AG10803 (cell line): ENCODE measurements at regions not wholly inside any gene's neighbourhood (a gene's known extent, or its start where the extent isn't known, plus 50 kb on each side); places are given as distances from the start of the nearest gene placed in this dataset.

Source experiments
- DNase-seq: peaks from one replicate; pipeline ENCODE4 v3.0.0; 2010; ENCODE audit warnings: low read depth
- H3K4me3 ChIP-seq: 2 replicates; pipeline ENCODE4 v1.5.1; 2011; ENCODE audit warnings: mild to moderate bottlenecking, low read length, control low read depth
- TF ChIP-seq, protein P1 (sequence below): conservative IDR thresholded peaks from 2 replicates; pipeline ENCODE4 v1.5.1; 2011; ENCODE audit warnings: mild to moderate bottlenecking, low read length, control low read depth, inconsistent platforms

DNA sequence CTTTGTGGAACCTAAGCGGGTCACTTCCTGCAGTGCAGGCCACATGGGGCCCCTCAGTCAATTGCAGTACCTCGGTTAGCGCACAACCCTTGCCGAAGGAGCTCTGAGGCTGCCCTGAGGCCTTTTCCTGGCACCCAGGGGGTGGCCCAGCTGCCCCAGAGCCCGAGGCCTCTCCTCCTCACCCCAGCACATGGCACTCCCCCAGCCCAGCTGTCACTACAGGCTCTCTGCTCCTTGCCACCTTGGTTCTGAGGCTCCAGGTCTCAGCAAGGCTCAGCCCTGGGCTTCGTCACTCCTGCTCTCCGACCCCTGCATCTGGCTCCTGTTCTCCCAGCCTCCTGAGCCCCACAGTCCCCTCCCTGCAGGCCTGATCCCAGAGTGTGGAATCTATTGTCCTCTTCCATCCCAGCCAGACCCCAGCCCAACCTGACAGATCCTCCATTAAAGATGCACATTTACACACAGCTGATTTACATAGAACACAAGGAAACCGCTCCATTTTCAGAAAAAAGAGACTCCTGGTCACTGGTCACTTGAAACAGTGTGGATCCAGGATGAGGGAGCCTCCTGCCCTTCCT lies 192.8 kb upstream of the POU3F1 start:
- no peak for DNase-seq
- no peak overlapping the region for H3K4me3 ChIP-seq
- TF ChIP-seq, protein P1, sequence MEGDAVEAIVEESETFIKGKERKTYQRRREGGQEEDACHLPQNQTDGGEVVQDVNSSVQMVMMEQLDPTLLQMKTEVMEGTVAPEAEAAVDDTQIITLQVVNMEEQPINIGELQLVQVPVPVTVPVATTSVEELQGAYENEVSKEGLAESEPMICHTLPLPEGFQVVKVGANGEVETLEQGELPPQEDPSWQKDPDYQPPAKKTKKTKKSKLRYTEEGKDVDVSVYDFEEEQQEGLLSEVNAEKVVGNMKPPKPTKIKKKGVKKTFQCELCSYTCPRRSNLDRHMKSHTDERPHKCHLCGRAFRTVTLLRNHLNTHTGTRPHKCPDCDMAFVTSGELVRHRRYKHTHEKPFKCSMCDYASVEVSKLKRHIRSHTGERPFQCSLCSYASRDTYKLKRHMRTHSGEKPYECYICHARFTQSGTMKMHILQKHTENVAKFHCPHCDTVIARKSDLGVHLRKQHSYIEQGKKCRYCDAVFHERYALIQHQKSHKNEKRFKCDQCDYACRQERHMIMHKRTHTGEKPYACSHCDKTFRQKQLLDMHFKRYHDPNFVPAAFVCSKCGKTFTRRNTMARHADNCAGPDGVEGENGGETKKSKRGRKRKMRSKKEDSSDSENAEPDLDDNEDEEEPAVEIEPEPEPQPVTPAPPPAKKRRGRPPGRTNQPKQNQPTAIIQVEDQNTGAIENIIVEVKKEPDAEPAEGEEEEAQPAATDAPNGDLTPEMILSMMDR: no peak

DNA sequence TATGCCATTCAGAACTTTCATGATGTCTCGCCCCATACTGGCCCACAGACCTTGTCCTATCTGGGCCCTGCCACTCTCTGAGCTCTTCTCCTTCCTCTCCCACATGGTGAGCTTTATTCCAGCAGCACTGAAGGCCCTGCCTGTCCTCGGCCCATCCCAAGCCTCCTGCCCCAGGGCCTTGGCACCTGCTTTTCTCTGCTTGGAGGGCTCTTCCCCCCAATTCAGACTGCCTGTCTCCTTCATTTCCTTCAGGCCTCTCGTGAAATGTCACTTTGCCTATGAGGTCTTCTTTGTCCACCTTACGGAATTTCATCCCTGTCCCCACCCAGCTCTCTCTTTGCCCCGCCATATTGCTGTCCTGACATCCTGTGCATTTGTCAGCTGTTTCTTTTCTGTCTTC lies 191.7 kb upstream of the POU3F1 start:
- DNase-seq: no peak
- H3K4me3 ChIP-seq: no peak overlapping the region
- TF ChIP-seq, protein P1: no peak

DNA sequence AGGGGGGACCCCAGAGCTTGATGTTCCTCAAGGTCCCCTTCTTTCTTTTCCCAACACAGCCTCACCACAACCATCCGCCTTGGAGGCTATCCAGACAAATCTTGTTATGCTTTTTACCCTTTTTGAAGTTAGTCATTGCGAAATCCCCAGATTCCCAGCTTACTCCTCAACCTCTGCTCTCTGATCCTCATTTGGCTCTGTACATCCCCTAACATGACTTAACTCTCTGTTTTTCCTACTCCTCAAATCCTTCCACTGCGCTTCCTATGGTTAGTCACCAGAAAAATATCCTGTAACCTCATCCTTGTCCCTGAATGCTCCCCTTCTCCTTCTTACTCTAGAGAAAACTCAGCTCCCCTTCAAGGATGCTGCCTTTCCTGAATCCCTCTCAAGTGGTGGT lies 189.1 kb upstream of the POU3F1 start:
- DNase-seq: peak; percentile 90
- H3K4me3 ChIP-seq: no peak overlapping the region
- TF ChIP-seq, protein P1: no peak

DNA sequence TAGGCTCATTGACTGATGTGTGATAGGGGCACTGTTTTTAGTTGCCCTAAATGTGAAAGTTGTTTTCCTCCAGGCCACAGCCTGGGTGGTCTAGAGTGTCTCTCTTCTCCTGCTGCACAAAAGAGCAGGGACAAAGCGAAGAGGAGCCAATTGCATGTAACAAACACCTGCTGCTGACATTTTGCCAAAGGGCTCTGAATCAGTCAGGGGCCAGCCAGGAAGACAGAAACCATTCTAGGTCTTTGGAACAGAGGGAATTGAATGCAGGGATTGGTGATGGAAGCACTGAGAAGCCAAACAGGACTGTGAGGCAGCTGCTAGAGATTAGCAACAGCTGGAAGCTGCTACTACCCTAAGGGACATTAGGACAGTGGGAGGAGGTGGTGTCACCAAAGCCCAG lies 185.3 kb upstream of the POU3F1 start:
- H3K4me3 ChIP-seq: no peak overlapping the region
- DNase-seq: no peak
- TF ChIP-seq, protein P1: no peak

DNA sequence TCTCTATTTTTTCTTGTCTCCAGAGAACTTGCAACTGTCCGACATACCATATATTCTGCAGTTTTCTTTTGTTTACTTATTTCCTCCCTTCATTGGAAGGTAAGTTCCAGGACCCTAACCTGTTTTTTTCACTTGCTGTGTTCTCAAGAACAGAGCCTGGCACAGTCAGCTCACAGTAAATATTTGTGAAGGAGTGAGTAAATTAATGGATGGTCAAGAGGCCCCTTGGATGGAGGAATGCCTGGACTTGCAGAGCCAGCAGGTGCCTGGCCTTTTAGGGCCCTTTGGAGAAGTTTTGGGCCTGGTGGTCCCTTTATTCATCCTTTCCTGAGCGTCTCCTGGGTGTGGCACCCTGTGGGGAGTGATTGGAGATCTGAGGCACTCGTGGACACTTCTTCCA lies 182.1 kb upstream of the POU3F1 start:
- TF ChIP-seq, protein P1: no peak

DNA sequence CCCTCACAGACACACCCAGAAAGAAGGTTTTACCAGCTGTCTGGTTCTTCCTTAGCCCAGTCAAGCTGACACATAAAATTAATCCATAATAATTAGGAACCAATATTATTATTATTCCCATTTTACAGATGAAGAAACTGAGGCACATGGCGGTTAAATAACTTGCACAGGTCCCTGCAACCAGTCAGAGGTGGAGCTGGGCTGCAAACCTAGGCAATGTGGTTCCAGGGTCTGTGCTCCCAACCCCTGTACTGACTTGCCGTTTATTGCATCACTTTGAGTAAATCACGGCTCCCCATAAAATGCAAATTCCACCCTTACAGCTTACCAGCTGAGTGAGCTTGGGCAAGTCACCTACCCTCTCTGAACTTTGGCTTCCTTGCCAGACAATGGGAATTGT lies 179.2 kb upstream of the POU3F1 start:
- DNase-seq: no peak
- H3K4me3 ChIP-seq: no peak overlapping the region
- TF ChIP-seq, protein P1: no peak

More for the DNA sequence above, 182.1 kb upstream of the POU3F1 start:
- H3K4me3 ChIP-seq: no peak overlapping the region
- no peak for DNase-seq

DNA sequence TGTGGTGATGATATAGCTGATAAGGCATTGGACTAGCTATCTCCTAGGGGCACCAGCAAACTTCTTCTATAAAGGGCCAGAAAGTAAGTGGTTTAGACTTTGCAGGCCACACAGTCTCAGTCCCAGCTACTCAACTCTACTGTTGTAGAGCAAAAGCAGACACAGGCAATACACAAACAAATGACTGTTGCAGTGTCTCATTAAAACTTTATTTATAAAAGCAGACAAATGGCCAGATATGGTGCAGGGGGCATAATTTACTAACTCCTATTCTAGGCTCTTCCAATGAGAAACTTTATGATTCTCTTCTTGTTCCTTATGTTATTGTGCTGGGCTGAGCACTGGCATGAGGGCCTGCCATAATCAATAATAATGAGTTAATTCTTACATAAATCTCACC lies 176.8 kb upstream of the POU3F1 start:
- no peak for DNase-seq
- no peak overlapping the region for H3K4me3 ChIP-seq
- TF ChIP-seq, protein P1: no peak
